Hematopoietic multipotent progenitor cell (in vitro differentiated cells): ENCODE measurements at regions not wholly inside any gene's neighbourhood (a gene's known extent, or its start where the extent isn't known, plus 50 kb on each side); places are given as distances from the start of the nearest gene placed in this dataset.
"Not testable (repeated sequence)": the region's sequence is repeated elsewhere in the genome, so short reads cannot be mapped to it uniquely, and the experiment has no call there.

Experiments used
- DNase-seq, 3 donors: peaks; one replicate each; pipeline ENCODE4 v3.0.0-alpha.2; 2011 to 2015; ENCODE audit warnings: low read depth in 2 of 3, low spot score in 2 of 3

DNA sequence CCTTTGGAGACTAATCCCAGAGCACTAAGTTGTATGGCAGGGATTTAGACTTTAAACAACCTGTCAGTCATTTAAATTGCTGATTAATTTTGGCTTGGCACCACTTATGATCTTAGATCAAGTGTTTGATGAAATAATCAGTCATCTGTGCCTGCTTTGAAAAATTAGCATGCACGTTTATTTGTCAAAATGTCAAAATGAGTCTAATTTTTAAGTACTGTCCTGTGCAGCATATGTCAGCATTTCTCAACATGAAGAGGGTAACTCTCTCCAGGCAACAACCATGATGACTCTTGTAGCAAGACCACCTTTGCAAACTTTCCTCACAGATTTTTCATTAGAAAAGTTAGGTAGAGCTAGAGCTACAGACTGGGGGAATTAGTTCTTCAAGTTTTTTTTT is 155.7 kb upstream of the GJE1 start:
- DNase-seq, result no peak

DNA sequence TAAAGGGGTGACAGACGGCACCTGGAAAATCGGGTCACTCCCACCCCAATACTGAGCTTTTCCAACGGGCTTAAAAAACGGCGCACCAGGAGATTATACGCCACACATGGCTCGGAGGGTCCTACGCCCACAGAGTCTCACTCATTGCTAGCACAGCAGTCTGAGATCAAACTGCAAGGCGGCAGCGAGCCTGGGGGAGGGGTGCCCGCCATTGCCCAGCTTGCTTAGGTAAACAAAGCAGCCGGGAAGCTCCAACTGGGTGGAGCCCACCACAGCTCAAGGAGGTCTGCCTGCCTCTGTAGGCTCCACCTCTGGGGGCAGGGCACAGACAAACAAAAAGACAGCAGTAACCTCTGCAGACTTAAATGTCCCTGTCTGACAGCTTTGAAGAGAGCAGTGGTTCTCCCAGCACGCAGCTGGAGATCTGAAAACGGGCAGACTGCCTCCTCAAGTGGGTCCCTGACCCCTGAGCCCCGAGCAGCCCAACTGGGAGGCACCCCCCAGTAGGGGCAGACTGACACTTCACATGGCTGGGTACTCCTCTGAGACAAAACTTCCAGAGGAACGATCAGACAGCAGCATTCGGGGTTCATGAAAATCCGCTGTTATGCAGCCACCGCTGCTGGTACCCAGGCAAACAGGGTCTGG is 162.8 kb upstream of the GJE1 start:
- not testable (repeated sequence) for DNase-seq

DNA sequence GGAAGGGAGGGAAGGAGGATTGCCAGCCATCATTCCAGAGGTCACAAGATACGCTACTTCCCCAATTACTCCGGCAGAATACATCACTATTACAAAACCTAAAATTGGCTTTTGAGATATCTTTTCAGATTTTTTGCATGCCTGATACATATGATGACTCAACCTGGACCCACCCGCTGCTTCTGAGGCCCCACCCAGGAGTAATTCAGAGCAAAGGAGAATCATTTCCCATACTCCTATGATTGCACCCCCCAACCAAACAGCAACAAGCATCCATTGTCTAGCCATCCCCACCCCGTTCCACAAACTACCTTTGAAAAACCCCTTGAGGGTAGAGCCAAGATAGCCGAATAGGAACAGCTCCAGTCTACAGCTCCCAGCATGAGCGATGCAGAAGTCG is 163.5 kb upstream of the GJE1 start:
- DNase-seq, result no peak

DNA sequence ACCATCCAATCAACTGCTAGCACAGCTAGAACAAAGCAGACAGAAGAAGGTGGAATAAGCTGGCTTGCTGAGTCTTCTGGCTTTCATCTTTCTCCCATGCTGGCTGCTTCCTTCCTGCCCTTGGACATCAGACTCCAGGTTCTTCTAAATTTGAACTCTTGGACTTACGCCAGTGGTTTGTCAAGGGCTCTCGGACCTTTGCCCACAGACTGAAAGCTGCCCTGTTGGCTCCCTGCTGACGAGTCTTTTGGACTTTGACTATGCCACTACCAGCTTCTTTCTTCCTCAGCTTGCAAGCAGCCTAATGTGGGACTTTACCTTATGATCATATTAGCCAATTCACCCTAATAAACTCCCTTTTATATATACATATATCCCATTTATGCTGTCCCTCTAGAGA is 164.1 kb upstream of the GJE1 start:
- no peak for DNase-seq

DNA sequence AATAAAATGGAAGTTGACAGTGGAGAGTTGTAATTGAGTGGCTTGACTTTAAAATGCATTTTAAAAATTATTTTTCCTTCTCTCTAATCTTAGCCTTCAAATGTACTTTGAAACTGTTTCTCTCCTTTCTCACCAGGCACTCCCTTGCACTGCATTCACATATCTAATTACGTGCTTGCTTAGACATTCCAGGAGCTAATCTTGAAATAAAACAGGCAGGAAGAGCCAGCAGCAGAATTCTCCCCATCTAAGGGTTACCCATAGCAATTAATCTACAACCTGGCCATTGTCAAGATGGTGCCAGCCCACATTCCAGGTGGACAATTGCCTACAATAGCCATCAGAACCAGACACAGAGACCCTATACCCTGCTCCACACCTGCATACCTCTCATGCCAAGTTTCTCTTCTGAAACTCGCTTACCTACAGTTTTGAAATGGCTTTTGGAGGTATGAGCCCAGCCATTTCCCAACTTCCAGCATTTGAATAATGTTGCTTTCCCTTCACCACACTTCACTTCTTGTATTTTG is 167.6 kb upstream of the GJE1 start:
- DNase-seq, result no peak

DNA sequence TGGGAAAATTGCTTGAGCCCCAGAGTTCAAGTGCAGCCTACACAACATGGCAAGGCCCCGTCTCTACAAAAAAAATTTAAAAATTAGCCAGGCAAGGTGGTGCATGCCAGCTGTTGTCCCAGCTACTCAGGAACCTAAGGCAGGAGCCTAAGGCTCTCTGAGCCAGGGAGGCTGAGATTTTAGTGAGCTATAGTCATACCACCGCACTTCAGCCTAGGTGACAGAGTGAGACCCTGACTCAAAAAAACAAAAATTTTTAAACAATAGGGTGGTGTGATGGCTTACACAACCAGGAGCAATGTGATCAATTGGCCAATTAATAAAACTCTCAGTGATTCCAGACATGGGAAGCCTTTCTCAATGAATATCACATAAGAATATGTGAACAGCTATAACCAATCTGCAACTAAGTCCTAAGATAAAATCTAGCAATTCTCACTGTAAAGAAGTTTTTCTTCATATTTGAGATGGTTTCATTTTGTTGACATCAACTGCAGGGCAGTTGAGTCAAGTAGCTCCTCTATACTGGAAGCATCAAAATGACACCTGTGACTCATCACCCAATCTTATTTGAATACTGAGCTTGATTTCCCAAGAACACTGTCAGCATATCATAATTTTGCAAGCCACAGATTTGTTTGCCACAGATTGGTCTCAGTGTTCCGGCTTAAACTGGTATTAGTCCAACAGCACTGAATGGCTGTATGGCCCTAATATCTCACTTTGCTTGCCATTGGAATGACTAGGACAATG is 169.0 kb upstream of the GJE1 start:
- no peak for DNase-seq

DNA sequence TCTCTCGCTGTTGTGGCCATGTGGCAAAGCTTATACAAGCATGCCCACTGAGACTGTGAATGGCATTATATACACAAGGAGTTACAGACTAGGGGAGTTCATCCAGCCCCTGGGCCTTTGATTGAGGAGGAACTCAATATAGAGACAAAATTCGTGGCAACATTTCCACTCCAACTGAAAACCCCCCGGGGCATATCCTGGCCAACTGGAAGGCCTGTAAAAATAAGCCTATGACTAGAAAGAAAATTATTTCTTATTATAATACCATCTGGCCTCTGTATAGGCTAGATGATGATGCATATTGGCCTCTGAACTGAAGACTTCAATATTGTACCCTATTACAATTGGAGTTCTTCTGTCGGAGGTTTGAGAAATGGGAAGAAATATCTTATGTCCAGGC is 175.5 kb upstream of the GJE1 start:
- DNase-seq, result no peak

DNA sequence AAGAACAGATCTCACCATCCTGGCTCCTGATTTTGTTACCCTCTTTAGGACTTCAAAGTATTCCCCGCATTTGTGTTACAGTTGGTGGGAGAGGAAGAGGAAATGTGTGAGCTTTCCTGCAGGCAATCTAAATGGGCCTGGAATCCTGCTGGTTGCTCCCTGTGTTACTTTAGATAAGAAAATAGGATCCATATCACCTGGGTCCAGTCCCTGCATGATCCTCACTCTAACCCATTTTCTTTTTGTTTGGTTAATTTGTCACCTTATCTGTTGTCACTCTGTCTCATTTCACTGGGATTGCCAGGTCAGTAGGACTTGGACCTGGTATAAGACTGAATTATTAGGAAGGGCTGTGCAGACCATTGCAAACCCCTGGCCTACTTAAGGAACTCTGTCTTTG is 175.9 kb upstream of the GJE1 start:
- no peak for DNase-seq

DNA sequence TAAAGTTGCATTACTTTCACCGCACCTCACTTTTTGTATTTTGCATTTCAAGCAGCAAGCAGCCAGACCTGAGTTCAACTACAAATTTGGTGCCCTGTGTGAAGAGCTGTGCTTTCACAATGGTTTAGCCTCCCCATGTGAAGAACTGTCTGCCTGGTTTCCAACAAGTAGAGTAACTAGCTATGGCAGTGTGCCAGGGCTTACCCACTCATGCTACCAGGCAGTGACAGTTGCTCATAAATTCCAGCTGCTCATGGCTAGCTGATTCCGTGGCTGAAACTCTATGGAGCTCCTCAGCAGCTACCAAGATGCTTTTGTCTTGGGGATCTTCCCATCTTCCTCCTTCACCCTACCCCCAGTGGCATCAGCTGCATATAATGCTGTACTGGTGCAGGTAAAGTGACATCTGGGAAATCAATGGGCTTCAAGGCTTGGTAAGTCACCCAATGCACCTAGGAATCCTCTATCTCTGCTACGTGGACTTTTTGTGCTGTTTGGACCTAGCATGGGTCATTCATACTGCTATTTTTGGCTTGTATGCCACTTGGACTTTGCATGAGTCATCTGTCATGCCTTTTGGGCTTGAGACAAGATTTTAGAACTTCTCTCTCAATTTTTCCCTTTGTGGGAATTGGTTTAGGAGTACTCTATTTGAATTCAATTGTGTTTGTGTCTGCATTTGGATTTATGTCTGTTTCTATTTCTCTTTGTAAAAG is 176.5 kb upstream of the GJE1 start:
- no peak for DNase-seq

DNA sequence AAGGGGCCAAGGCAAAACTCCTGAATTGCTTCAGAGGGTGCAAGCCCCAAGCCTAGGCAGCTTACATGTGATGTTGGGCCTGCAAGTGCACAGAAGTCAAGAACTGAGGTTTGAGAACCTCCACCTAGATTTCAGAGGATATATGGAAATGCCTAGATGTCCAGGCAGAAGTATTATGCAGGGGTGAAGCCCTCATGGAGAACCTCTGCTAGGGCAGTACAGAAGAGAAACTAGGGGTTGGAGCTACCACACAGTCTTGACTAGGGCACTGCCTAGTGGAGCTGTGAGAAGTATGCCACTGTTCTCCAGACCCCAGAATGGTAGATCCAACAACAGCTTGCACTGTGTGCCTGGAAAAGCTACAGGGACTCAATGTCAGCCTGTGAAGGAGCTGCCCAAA is 179.7 kb upstream of the GJE1 start:
- DNase-seq, result no peak

DNA sequence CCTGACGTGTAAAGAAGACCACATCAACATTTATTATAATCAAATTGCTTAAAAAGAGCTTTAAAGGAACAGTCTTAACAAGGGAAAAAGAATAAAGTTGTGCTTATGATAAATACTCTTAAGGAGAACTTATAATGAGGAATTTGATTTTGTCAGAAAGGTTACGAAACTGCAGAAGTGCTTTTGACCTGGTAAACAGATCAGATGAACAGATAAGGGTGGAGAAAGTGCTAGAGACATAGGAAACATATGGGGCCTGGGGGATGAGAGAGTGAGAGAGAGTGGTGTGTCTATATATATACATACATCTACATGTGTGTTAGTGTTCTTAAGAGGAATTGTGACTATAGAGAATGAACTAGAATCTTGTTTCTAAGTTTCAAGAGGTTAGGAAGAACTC is 186.2 kb upstream of the GJE1 start:
- no peak for DNase-seq

DNA sequence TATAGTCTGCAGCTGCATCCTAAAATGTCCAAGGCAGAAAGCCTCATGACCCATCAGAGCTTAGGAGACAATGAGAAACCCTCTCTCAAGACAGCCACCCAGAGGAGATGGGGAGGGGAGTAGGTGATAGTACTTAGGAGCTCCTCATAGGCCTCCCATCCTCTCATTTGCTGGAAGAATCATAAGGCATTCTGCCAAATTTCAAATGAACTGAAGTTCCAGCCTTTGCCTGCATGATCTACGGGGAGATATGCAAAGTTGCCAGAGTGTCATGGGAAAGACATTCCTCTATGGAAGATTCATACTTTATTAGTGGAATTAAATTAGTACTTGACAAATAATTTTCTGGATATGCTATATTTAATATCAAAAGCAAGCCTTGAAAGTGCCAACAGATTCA is 194.1 kb upstream of the GJE1 start:
- DNase-seq, result no peak

DNA sequence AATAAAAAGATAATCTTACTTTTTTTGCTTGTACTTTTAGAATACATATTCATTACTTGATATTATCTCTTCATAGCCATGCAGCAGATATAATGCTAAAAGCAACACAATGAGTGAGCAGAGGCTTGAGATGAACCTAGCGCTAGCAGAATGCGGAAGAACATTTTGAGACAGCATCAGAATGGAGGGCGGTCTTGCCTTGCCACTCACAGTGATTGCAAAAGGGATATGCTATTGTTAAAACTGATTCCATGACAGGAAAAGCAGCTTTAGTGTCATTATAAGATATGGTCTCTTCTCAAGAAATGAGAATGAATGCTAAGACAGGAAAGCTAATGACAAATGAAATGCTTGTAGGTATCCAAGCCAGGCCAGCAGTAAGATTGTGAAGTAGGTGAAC is 200.0 kb upstream of the GJE1 start:
- DNase-seq, result no peak

DNA sequence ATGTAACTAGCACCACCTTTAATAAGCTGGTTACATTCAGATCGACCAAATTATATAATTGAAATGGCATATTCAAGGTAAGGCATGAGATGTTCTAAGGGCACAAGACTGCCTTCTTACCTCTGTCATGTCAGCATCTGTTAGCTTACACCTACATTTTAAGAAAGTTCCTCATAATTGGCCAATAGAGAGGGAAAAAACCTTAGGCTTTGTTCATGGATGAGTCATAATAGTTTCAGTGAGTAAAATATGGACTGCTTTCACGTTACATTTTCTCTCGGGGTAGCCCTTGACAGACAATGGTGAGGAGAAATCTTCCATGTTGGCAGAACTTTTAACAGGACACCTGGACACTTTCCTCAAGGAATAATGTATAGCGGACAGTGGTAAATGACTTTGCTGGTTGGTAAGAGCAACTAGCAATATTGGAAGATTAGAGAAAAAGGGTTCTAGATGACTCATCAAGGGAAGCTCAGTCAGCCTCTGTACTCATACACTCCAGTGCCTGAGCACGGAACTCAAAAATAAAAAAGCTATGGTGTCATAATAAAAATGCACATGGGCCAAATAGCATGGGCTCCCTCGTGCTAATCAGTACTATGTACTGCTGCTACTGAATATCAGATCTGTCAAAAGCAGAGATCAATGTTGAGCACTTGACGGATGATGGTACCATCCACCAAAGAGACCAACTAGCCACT is 206.4 kb upstream of the GJE1 start:
- not testable (repeated sequence) for DNase-seq

DNA sequence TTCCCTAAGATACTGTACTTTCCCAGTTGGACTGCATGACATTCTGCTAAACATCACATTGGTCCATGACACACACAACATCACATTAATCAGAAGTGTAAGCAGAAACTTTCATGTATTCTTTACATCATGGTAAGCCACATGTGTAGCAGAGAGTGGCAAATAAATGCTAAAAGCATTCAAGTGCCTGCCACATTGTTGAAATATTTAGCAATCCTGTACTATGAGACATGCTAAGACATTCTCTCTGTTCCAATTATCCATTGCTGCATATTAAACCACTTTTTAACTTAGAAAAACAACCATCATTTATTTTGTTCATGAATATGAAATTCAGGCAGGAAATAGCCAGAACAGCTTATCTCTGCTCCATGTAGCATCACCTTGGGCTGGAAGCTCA is 207.7 kb upstream of the GJE1 start:
- DNase-seq, result no peak

DNA sequence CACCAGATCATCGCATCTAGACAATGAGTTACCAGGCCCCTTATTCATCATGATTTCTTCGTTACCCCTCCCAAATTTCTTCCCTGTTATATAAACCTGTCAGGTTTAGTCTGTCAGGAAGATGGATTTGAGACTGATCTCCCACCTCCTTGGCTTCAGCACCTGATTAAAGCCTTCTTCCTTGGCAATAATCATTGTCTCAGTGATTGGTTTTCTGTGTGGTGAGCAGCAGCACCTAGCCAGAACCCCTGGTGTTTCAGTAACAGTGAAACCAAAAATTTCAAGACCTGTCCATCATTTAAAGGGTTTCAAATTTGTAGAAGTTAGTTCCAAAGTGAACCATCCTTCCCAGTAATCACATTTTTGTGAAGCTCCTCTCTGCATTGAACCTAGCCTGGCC is 209.8 kb upstream of the GJE1 start:
- DNase-seq, result no peak

DNA sequence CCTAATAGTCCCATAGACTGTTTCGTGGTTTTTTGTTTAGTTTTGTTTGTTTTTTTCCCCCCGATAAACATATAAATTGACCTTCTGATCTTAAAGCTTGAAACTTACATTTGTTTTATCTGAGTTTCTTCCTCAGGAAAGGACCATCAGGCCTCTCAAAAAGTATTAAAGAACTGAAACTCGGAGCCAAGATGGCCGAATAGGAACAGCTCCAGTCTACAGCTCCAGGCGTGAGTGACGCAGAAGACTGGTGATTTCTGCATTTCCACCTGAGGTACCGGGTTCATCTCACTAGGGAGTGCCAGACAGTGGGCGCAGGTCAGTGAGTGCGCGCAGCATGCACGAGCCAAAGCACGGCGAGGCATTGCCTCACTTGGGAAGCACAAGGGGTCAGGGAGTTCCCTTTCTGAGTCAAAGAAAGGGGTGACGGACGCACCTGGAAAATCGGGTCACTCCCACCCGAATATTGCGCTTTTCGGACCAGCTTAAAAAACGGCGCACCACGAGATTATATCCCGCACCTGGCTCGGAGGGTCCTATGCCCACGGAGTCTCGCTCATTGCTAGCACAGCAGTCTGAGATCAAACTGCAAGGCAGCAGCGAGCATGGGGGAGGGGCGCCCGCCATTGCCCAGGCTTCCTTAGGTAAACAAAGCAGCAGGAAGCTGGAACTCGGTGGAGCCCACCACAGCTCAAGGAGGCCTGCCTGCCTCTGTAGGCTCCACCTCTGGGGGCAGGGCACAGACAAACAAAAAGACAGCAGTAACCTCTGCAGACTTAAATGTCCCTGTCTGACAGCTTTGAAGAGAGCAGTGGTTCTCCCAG is 215.8 kb upstream of the GJE1 start:
- DNase-seq, result not testable (repeated sequence)

DNA sequence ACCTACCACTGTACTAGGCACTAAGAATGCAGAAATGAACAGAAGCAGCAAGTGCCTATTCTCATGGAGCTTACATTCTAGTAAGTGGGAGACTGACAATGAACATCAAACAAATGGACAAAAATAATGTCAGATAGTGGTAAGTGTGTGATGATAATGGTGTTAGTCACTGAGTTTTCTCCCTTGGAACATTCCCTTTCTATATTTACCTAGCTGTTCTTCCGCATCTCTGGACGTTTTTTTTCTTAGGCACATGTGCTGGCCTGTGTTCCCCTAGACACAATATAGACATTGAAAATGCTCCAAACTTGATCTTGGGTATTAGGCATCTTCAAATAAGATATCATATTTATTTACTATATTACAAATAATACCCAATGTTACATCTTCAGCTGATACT is 218.1 kb upstream of the GJE1 start:
- DNase-seq, result no peak

DNA sequence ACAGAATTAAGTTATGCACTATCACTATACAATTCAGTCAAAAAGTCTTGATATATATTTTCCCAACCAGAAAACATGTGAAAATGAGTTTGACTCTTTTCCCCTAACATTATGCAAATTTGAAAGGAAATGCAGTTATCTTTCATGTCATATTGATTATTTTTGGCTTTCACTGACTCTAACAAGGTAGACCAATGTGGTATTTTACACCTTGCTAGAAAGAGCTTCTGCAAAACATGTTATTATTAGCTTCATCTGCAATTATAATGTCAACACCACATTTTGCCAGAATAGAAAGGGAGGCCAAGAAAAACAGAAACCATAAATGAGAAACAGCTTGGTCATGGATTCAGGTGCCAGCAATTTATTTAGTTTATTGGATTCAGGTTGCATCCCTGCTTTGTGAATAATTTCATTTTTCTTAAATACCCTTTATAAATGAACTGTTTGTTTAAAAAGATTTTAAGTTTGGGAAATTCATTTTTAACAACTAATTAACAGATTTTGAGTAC is 226.1 kb upstream of the GJE1 start:
- no peak for DNase-seq

DNA sequence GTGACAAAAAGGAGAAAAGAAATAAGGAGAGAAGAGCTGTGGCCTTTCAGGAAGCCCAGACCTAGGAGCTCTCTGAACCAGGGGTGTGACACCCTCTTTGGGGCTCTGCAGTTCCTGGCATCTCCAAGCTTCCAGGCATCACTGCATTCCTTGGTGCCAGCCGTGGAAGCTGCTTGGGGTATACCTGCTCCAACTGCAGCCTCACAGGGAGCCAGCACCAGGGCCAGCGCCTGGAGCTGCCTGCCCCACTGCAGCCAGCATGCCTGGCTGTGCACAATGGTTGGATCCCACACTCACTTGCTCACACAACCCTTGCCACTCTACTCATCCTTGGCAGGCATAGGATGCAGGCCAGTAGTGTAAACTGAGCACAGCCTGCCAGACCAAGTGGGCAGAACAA is 242.1 kb upstream of the GJE1 start:
- no peak for DNase-seq
